RWPE1 (cell line): ENCODE measurements at regions not wholly inside any gene's neighbourhood (a gene's known extent, or its start where the extent isn't known, plus 50 kb on each side); places are given as distances from the start of the nearest gene placed in this dataset.

Experiments used
- CTCF ChIA-PET: fragments of 350-600 bp; sonication (Branson Sonifier 250); formaldehyde crosslinking; extraction: SDS; loops from one replicate; lab custom pipeline; 2021; lab: Yijun Ruan, JAX
- POLR2A ChIA-PET: fragments of 400-600 bp; formaldehyde crosslinking; extraction: SDS; loops from one replicate; lab custom pipeline; 2020; ENCODE audit warnings: antibody characterized with exemption; ENCODE audit not compliant: low non-redundant PET; lab: Yijun Ruan, JAX
- DNase-seq: peaks from one replicate; pipeline ENCODE4 v3.0.0; 2012; ENCODE audit warnings: low spot score
- H3K27ac ChIP-seq: fragments of 450-650 bp; 2 replicates; pipeline ENCODE4 v1.5.1; 2017
- CTCF ChIP-seq: fragments of 450-650 bp; conservative IDR thresholded peaks from 2 replicates; pipeline ENCODE4 v1.5.1; 2017; ENCODE audit warnings: low read depth, mild to moderate bottlenecking

- POLR2A ChIA-PET = no interaction called here
- no peak overlapping the region for H3K27ac ChIP-seq
- CTCF ChIA-PET = interaction anchor here (0.7 to 1.0 kb wide), 2 partner anchors 10 to 170 kb away, joined by 3 to 4 read pairs; no protein-coding TSS in a partner anchor
- TF ChIP-seq CTCF = no peak
- no peak for DNase-seq
Measured at GRCh38 chr2:60068755-60069154, 484.7 kb downstream of the BCL11A start.

- CTCF ChIA-PET = no interaction called here
- TF ChIP-seq CTCF = no peak
- DNase-seq = no peak
- POLR2A ChIA-PET = no interaction called here
- no peak overlapping the region for H3K27ac ChIP-seq
Measured at GRCh38 chr2:60067006-60067405, 486.4 kb downstream of the BCL11A start.

GRCh38 chr2:60066096-60066839 lies 487.2 kb downstream of the BCL11A start:
- no peak overlapping the region for H3K27ac ChIP-seq
- TF ChIP-seq CTCF = no peak
- DNase-seq = no peak
- POLR2A ChIA-PET = no interaction called here
- CTCF ChIA-PET = no interaction called here

- ChIA-PET CTCF (interaction anchor here (0.6 to 0.7 kb wide), 2 partner anchors 50 to 1292 kb away, joined by 3 read pairs; no protein-coding TSS in a partner anchor), POLR2A (no interaction called here)
- TF ChIP-seq CTCF = no peak
- H3K27ac ChIP-seq = no peak overlapping the region
- no peak for DNase-seq
Measured at GRCh38 chr2:60064687-60065389, 488.6 kb downstream of the BCL11A start.

GRCh38 chr2:60058781-60059180 lies 494.7 kb downstream of the BCL11A start:
- ChIA-PET CTCF (interaction anchor here (0.6 kb wide), 2 partner anchors 11 to 158 kb away, joined by 3 read pairs; no protein-coding TSS in a partner anchor), POLR2A (no interaction called here)
- no peak for TF ChIP-seq CTCF
- no peak overlapping the region for H3K27ac ChIP-seq
- DNase-seq = no peak

GRCh38 chr2:60054571-60055340 lies 498.7 kb downstream of the BCL11A start:
- CTCF ChIA-PET = interaction anchor here (0.6 kb wide), 1 partner anchor 160 kb away, joined by 3 read pairs; no protein-coding TSS in a partner anchor
- no peak overlapping the region for H3K27ac ChIP-seq
- DNase-seq = no peak
- POLR2A ChIA-PET = no interaction called here
- TF ChIP-seq CTCF = no peak
